Colonic mucosa (tissue), 4 donors: ENCODE measurements at regions not wholly inside any gene's neighbourhood (a gene's known extent, or its start where the extent isn't known, plus 50 kb on each side); places are given as distances from the start of the nearest gene placed in this dataset.

Experiments
- DNase-seq: peaks from one replicate; pipeline ENCODE4 v3.0.0-alpha.2; 2020
- H3K27ac ChIP-seq: fragments of 200-600 bp; one replicate; pipeline ENCODE4 v1.8.0; 2021
- H3K27me3 ChIP-seq: fragments of 200-600 bp; one replicate; pipeline ENCODE4 v1.8.0; 2021
- H3K36me3 ChIP-seq: fragments of 200-600 bp; one replicate; pipeline ENCODE4 v1.8.0; 2021
- H3K4me1 ChIP-seq: fragments of 200-600 bp; one replicate; pipeline ENCODE4 v1.8.0; 2021; ENCODE audit warnings: mild to moderate bottlenecking
- H3K4me3 ChIP-seq: fragments of 200-600 bp; one replicate; pipeline ENCODE4 v1.8.0; 2021
- H3K9ac ChIP-seq, 2 donors: one replicate each; pipeline ENCODE4 v1.7.0; 2013; ENCODE audit warnings: control low read depth in 2 of 2, low read depth in 2 of 2, low read length in 2 of 2
- H3K9me3 ChIP-seq: fragments of 200-600 bp; one replicate; pipeline ENCODE4 v1.8.0; 2021
- CTCF ChIP-seq: fragments of 200-600 bp; IDR thresholded peaks from one replicate; pipeline ENCODE4 v1.8.0; 2022; ENCODE audit warnings: antibody characterized with exemption, mild to moderate bottlenecking
- intact Hi-C: fragments of 100-400 bp; cut with DNase I; formaldehyde crosslinking; loops from one replicate; pipeline ENCODE4 v1.14.1; 2022
- donor health status: healthy.
- donor health status: DM: no; HTN: no; CAD: no.
- donor health status: DM: no; HTN: no; CAD: no.

DNA sequence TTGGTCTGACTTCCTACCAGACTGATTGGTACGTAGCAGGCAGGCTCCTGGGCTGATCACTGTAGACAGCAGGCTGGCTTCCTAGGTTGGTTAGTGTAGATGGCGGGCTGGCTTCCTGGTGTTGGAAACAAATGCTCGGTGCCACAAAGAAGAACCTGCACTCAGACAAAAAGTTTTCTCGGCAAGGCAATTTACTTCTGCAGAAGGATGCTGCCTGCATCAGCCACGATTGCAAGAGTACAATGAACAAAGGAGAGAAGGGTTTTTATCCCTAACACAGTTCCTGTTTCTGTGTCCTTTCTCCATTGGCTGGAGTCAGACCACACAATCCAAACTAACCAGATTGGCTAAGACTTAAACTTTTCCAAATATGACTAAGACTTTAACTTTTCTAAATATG lies 123.6 kb upstream of the PPP2R2D start:
- Histone ChIP-seq H3K36me3 (no peaks in the 10 kb centered on the region), H3K27ac (no peak overlapping the region), H3K9ac (no peak overlapping the region), H3K4me1 (no peaks in the 10 kb centered on the region), H3K4me3 (no peak overlapping the region), H3K9me3 (no peaks in the 10 kb centered on the region), H3K27me3 (no peaks in the 10 kb centered on the region)
- intact Hi-C loops = no loop called here
- no peak for TF ChIP-seq CTCF
- DNase-seq = no peak

DNA sequence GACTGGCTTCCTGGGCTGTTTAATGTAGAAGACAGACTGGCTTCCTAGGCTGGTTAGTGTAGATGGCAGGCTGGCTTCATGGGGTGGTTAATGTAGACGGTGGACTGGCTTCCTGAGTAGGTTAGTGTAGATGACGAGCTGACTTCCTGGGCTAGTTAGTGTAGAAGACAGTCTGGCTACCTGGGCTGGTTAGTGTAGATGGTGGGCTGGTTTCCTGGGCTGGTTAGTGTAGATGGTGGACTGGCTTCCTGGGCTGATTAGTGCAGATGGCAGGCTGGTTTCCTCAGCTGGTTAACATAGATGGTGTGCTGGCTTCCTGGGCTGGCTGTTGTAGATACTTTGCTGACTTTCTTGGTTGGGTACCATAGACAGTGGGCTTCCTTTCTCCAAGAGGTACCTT lies 122.9 kb upstream of the PPP2R2D start:
- no peak for TF ChIP-seq CTCF
- Histone ChIP-seq H3K4me3 (no peak overlapping the region), H3K27ac (no peak overlapping the region), H3K27me3 (no peaks in the 10 kb centered on the region), H3K9me3 (no peaks in the 10 kb centered on the region), H3K36me3 (no peaks in the 10 kb centered on the region), H3K4me1 (no peaks in the 10 kb centered on the region), H3K9ac (no peak overlapping the region)
- no peak for DNase-seq
- intact Hi-C loops = no loop called here

DNA sequence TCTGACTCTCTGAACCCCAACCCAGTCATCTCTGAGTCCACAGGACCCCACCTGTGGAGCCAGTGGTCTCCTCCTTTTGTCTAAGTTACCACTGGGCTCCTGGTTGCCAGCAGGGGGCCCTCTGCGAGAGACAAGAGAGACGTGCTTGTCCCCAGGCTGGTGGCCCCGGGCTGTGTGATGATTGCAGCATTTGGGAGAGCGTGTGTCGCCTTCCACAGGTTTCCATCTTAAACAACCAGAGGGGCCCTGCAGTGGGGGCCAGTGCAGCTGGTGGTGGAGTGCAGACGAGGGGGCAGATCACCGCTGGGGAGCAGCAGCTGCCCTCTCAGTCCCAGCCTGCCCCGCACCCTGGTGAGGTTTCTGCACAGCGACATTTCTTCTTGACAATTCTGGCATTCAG lies 122.4 kb upstream of the PPP2R2D start:
- H3K4me1 ChIP-seq = no peaks in the 10 kb centered on the region
- no peak overlapping the region for H3K4me3 ChIP-seq
- no peaks in the 10 kb centered on the region for H3K36me3 ChIP-seq
- no peak overlapping the region for H3K9ac ChIP-seq
- DNase-seq = no peak
- TF ChIP-seq CTCF = no peak
- H3K27ac ChIP-seq = no peak overlapping the region
- H3K27me3 ChIP-seq = no peaks in the 10 kb centered on the region
- no peaks in the 10 kb centered on the region for H3K9me3 ChIP-seq
- intact Hi-C loops = no loop called here

DNA sequence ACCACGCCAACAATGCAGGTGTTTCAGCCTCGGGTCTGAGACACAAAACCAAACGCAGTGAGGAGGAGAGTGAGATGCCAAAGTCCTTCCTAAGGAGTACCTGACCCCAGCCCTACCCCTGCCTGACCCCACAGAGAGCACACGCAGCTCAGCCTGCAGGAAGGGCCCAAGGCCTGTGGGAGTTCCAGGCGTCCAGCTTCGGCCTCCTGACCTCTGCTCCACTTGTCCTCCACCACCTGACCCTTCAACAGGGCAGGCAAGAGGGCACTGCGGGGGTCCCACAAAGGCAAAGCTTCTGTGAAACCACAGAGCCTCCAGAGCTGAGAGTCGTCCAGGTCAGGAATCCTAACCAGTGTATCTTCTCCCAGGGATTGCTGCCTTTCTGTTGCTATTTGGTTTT lies 122.0 kb upstream of the PPP2R2D start:
- Histone ChIP-seq H3K27me3 (no peaks in the 10 kb centered on the region), H3K4me1 (no peaks in the 10 kb centered on the region), H3K27ac (no peak overlapping the region), H3K9ac (no peak overlapping the region), H3K36me3 (no peaks in the 10 kb centered on the region), H3K9me3 (no peaks in the 10 kb centered on the region), H3K4me3 (no peak overlapping the region)
- DNase-seq = no peak
- TF ChIP-seq CTCF = no peak
- intact Hi-C loops = no loop called here

GRCh38 chr10:131779661-131780394 lies 121.0 kb upstream of the PPP2R2D start:
- H3K36me3 ChIP-seq = no peaks in the 10 kb centered on the region
- DNase-seq = no peak
- H3K4me3 ChIP-seq = no peak overlapping the region
- intact Hi-C loops = no loop called here
- H3K27me3 ChIP-seq = no peaks in the 10 kb centered on the region
- no peaks in the 10 kb centered on the region for H3K9me3 ChIP-seq
- no peak for TF ChIP-seq CTCF
- no peaks in the 10 kb centered on the region for H3K4me1 ChIP-seq
- no peak overlapping the region for H3K9ac ChIP-seq
- no peak overlapping the region for H3K27ac ChIP-seq
